ENCODE measurements at regions not wholly inside any gene's neighbourhood (a gene's known extent, or its start where the extent isn't known, plus 50 kb on each side); places are given as distances from the start of the nearest gene placed in this dataset.

DNA sequence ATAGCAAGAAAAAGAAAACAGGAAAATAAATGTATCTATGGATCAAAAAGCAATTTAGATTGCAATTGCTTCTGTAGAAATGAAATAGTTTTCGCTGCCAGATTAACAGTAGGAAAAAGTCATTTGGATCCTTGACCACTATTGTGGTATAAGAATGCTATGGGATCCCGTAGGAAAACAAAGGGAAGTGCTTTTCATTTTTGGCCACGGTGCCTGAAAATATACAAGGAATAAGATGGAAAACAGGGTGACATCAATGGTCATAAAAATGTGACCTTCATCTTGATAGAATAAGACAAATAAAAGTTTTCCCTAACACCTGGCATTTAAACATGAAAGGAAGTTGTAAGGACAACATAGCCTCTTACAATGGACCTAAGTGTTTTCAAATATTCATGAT, 622.8 kb downstream of the DACH1 start:
- H3K36me3 Mint-ChIP-seq, result no peaks in the 10 kb centered on the region

DNA sequence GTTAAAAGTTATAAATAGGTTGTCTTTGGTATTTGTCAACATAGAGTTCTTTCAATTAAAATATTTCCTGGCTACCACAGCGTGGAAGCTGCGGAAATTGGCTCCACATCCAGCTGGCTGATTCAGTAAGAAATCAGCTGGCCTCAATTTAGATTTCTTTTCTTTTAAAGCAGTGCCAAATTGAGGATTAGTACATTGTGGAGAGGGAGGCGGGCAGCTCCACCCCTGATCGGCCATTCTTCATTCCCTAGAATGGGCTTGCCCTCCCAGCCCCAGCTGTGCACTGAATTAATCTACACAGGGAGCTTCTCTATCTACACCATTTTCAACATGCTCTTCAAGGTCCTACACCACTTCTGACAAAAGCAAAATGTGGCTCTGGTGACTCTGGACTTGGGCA, 624.8 kb downstream of the DACH1 start:
- no CpG with 5 or more reads among the region's 4 CpGs for WGBS (ENCODE audit: insufficient coverage)

More for the DNA sequence above, 622.8 kb downstream of the DACH1 start:
- H3K27me3 Mint-ChIP-seq, result no peaks in the 10 kb centered on the region
- ChIA-PET CTCF (interaction anchor here in 1 of 2 donors (0.5 kb wide), 1 partner anchor 158 kb away, joined by 3 read pairs; no protein-coding TSS in a partner anchor), POLR2A (no interaction called here)
- H3K9me3 Mint-ChIP-seq, result no peaks in the 10 kb centered on the region
- H3K27ac ChIP-seq (ENCODE audit: low read length), result no peak overlapping the region
- DNase-seq (no peak), ATAC-seq (replicated peaks in 1 of 4) (no peak)
- no peaks in the 10 kb centered on the region for H3K9me3 ChIP-seq
- H3K4me3 Mint-ChIP-seq, result no peak overlapping the region
- H3K4me1 Mint-ChIP-seq, result no peaks in the 10 kb centered on the region
- no peaks in the 10 kb centered on the region for H3K27me3 ChIP-seq (replicated peaks in 1 of 2; ENCODE audit: control insufficient read depth in 2 of 2, extremely low read depth in 1 of 2, insufficient read depth in 2 of 2, low read length in 1 of 2)
- no peaks in the 10 kb centered on the region for H3K4me1 ChIP-seq (ENCODE audit: control insufficient read depth in 1 of 2, extremely low read depth in 1 of 2, insufficient read depth in 2 of 2, low read length in 2 of 2)
- 75% methylated on average over 1 of the region's 3 CpGs for WGBS (ENCODE audit: insufficient coverage)
- no peaks in the 10 kb centered on the region for H3K36me3 ChIP-seq (ENCODE audit: control insufficient read depth in 2 of 2, extremely low read depth in 1 of 2, insufficient read depth in 1 of 2, low read length in 1 of 2)
- H3K4me3 ChIP-seq (ENCODE audit: control insufficient read depth in 1 of 2, extremely low read depth in 1 of 2, low read length in 1 of 2), result no peak overlapping the region
- H3K27ac Mint-ChIP-seq, result no peak overlapping the region

DNA sequence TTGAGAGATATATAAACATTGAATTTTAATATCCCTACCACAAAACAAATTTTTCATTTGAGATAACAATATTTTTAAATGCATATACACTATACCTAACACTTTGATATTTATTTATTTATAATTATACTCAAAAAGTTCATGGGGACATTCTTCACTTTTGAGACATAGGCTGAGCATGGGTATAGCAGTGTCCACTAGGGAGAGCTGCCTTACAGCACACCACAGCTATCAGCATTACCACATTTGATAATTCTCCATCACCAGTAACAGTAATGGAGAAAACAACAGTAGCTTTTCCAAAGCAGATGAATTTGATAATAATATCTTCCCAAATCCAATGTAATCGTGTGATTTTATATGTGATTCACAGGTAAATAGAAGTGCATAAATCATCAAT, 626.1 kb downstream of the DACH1 start:
- H3K36me3 Mint-ChIP-seq, result no peaks in the 10 kb centered on the region
- no peaks in the 10 kb centered on the region for H3K4me1 Mint-ChIP-seq
- H3K9me3 Mint-ChIP-seq, result no peaks in the 10 kb centered on the region
- H3K4me3 Mint-ChIP-seq, result no peak overlapping the region
- CTCF ChIA-PET, result no interaction called here
- DNase-seq (peak in 1 of 35 experiments; percentile 1), ATAC-seq (replicated peaks in 1 of 4) (no peak)
- no peaks in the 10 kb centered on the region for H3K27me3 ChIP-seq (replicated peaks in 1 of 2; ENCODE audit: control insufficient read depth in 2 of 2, extremely low read depth in 1 of 2, insufficient read depth in 2 of 2, low read length in 1 of 2)
- POLR2A ChIA-PET, result no interaction called here
- H3K27ac Mint-ChIP-seq, result no peak overlapping the region
- no peaks in the 10 kb centered on the region for H3K27me3 Mint-ChIP-seq
- H3K4me3 ChIP-seq (ENCODE audit: control insufficient read depth in 1 of 2, extremely low read depth in 1 of 2, low read length in 1 of 2), result no peak overlapping the region
- no peaks in the 10 kb centered on the region for H3K4me1 ChIP-seq (ENCODE audit: control insufficient read depth in 1 of 2, extremely low read depth in 1 of 2, insufficient read depth in 2 of 2, low read length in 2 of 2)
- no peaks in the 10 kb centered on the region for H3K9me3 ChIP-seq
- WGBS (ENCODE audit: insufficient coverage), result no CpG with 5 or more reads among the region's 1 CpG
- no peaks in the 10 kb centered on the region for H3K36me3 ChIP-seq (ENCODE audit: control insufficient read depth in 2 of 2, extremely low read depth in 1 of 2, insufficient read depth in 1 of 2, low read length in 1 of 2)
- no peak overlapping the region for H3K27ac ChIP-seq (ENCODE audit: low read length)

More for the DNA sequence above, 624.8 kb downstream of the DACH1 start:
- H3K27me3 Mint-ChIP-seq, result no peaks in the 10 kb centered on the region
- ChIA-PET POLR2A (no interaction called here), CTCF (interaction anchor here in 1 of 2 donors (0.6 kb wide), 1 partner anchor 1793 kb away, joined by 3 read pairs; no protein-coding TSS in a partner anchor)
- no peak for ATAC-seq (replicated peaks in 1 of 4)
- H3K4me1 ChIP-seq (ENCODE audit: control insufficient read depth in 1 of 2, extremely low read depth in 1 of 2, insufficient read depth in 2 of 2, low read length in 2 of 2), result no peaks in the 10 kb centered on the region
- H3K27ac Mint-ChIP-seq, result no peak overlapping the region
- no peaks in the 10 kb centered on the region for H3K9me3 ChIP-seq
- H3K4me3 ChIP-seq (ENCODE audit: control insufficient read depth in 1 of 2, extremely low read depth in 1 of 2, low read length in 1 of 2), result no peak overlapping the region
- no peak overlapping the region for H3K27ac ChIP-seq (ENCODE audit: low read length)
- no peak for DNase-seq
- no peaks in the 10 kb centered on the region for H3K36me3 Mint-ChIP-seq
- H3K4me1 Mint-ChIP-seq, result no peaks in the 10 kb centered on the region
- H3K4me3 Mint-ChIP-seq, result no peak overlapping the region
- no peaks in the 10 kb centered on the region for H3K36me3 ChIP-seq (ENCODE audit: control insufficient read depth in 2 of 2, extremely low read depth in 1 of 2, insufficient read depth in 1 of 2, low read length in 1 of 2)
- no peaks in the 10 kb centered on the region for H3K27me3 ChIP-seq (replicated peaks in 1 of 2; ENCODE audit: control insufficient read depth in 2 of 2, extremely low read depth in 1 of 2, insufficient read depth in 2 of 2, low read length in 1 of 2)
- H3K9me3 Mint-ChIP-seq, result no peaks in the 10 kb centered on the region

- H3K27ac ChIP-seq (ENCODE audit: low read length), result no peak overlapping the region
- peaks cover 0 to 2% (median 0%) of the 10 kb centered on the region in 3 donors for H3K9me3 Mint-ChIP-seq
- H3K4me1 Mint-ChIP-seq, result no peaks in the 10 kb centered on the region
- H3K27me3 Mint-ChIP-seq, result no peaks in the 10 kb centered on the region
- ChIA-PET CTCF (no interaction called here), POLR2A (no interaction called here)
- H3K4me3 Mint-ChIP-seq, result no peak overlapping the region
- no peaks in the 10 kb centered on the region for H3K36me3 ChIP-seq (ENCODE audit: control insufficient read depth in 2 of 2, extremely low read depth in 1 of 2, insufficient read depth in 1 of 2, low read length in 1 of 2)
- no peaks in the 10 kb centered on the region for H3K36me3 Mint-ChIP-seq
- no CpG with 5 or more reads among the region's 3 CpGs for WGBS (ENCODE audit: insufficient coverage)
- H3K9me3 ChIP-seq, result no peaks in the 10 kb centered on the region
- no peak overlapping the region for H3K4me3 ChIP-seq (ENCODE audit: control insufficient read depth in 1 of 2, extremely low read depth in 1 of 2, low read length in 1 of 2)
- no peak overlapping the region for H3K27ac Mint-ChIP-seq
- H3K27me3 ChIP-seq (replicated peaks in 1 of 2; ENCODE audit: control insufficient read depth in 2 of 2, extremely low read depth in 1 of 2, insufficient read depth in 2 of 2, low read length in 1 of 2), result no peaks in the 10 kb centered on the region
- no peaks in the 10 kb centered on the region for H3K4me1 ChIP-seq (ENCODE audit: control insufficient read depth in 1 of 2, extremely low read depth in 1 of 2, insufficient read depth in 2 of 2, low read length in 2 of 2)
- no peak for DNase-seq
- ATAC-seq (replicated peaks in 1 of 4), result no peak
Measured at GRCh38 chr13:71237332-71237731, 629.7 kb downstream of the DACH1 start.

DNA sequence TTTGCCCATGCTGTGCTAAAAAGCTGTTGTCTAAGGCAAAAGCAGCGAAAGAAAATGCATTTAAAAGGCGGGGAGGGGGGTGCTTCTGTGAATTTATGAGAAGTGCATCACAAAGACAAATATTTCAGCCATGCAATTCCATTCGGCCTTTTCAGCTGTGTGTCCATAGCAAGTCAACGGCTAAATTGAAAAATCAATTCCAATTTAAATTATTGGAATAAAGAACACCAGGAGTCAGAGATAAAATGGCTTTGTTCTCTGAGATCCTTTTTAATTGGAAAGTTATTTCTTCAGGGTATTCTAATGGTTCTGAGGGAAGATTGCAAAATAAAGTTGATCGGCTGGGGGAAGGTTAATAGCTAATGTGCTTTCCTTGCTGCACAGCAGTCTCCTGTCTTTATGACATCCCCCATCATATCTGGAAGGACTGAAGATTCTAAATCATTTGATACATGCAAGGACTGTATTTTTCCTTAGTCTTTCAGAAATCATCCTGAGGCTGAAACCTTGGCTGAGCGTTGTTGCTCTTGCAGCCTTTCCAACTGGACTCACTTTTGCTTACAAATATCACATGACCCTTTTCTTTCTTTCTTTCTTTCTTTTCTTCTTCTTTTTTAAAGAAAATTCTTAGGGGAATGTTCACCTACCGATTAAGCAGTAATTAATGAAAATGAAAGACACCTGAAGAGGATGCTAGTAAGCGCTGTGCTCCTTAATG, 647.1 kb downstream of the DACH1 start:
- H3K4me3 ChIP-seq (ENCODE audit: control insufficient read depth in 1 of 2, extremely low read depth in 1 of 2, low read length in 1 of 2), result no peak overlapping the region
- Mint-ChIP-seq H3K27ac (no peak overlapping the region), H3K9me3 (no peaks in the 10 kb centered on the region), H3K4me3 (no peak overlapping the region), H3K27me3 (no peaks in the 10 kb centered on the region), H3K4me1 (no peaks in the 10 kb centered on the region), H3K36me3 (no peaks in the 10 kb centered on the region)
- POLR2A ChIA-PET, result no interaction called here
- no peaks in the 10 kb centered on the region for H3K36me3 ChIP-seq (ENCODE audit: control insufficient read depth in 2 of 2, extremely low read depth in 1 of 2, insufficient read depth in 1 of 2, low read length in 1 of 2)
- no peaks in the 10 kb centered on the region for H3K27me3 ChIP-seq (replicated peaks in 1 of 2; ENCODE audit: control insufficient read depth in 2 of 2, extremely low read depth in 1 of 2, insufficient read depth in 2 of 2, low read length in 1 of 2)
- CTCF ChIA-PET, result no interaction called here
- no peak overlapping the region for H3K27ac ChIP-seq (ENCODE audit: low read length)
- no peak for ATAC-seq (replicated peaks in 1 of 4)
- 43% methylated on average over 1 of the region's 8 CpGs for WGBS (ENCODE audit: insufficient coverage)
- DNase-seq, result no peak
- H3K9me3 ChIP-seq, result no peaks in the 10 kb centered on the region
- H3K4me1 ChIP-seq (ENCODE audit: control insufficient read depth in 1 of 2, extremely low read depth in 1 of 2, insufficient read depth in 2 of 2, low read length in 2 of 2), result no peaks in the 10 kb centered on the region

DNA sequence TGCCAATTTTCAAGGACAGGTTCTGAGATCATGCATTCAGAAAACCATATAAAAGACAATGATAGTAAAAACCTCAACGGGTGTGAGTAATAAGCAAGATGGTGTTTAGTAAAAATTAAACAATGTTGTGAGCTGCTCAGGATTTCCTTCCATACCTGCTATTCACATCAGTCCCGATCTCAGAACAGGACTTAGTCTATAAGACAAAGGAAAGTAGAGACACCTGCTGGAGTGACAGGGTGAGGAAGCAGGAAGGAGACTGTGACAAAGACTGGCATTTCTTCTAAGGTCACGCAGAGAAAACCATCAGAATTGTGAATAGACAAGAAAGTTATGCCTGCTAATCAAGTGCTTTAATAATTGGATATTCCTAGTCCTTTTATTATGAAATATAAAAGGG, 648.0 kb downstream of the DACH1 start:
- ATAC-seq (replicated peaks in 1 of 4) (no peak), DNase-seq (no peak)
- no peak overlapping the region for H3K4me3 Mint-ChIP-seq
- no peaks in the 10 kb centered on the region for H3K9me3 ChIP-seq
- H3K27me3 ChIP-seq (replicated peaks in 1 of 2; ENCODE audit: control insufficient read depth in 2 of 2, extremely low read depth in 1 of 2, insufficient read depth in 2 of 2, low read length in 1 of 2), result no peaks in the 10 kb centered on the region
- no peaks in the 10 kb centered on the region for H3K36me3 ChIP-seq (ENCODE audit: control insufficient read depth in 2 of 2, extremely low read depth in 1 of 2, insufficient read depth in 1 of 2, low read length in 1 of 2)
- H3K4me1 Mint-ChIP-seq, result no peaks in the 10 kb centered on the region
- ChIA-PET POLR2A (no interaction called here), CTCF (no interaction called here)
- no peak overlapping the region for H3K4me3 ChIP-seq (ENCODE audit: control insufficient read depth in 1 of 2, extremely low read depth in 1 of 2, low read length in 1 of 2)
- WGBS (ENCODE audit: insufficient coverage), result no CpG with 5 or more reads among the region's 3 CpGs
- no peak overlapping the region for H3K27ac ChIP-seq (ENCODE audit: low read length)
- no peaks in the 10 kb centered on the region for H3K4me1 ChIP-seq (ENCODE audit: control insufficient read depth in 1 of 2, extremely low read depth in 1 of 2, insufficient read depth in 2 of 2, low read length in 2 of 2)
- no peaks in the 10 kb centered on the region for H3K27me3 Mint-ChIP-seq
- no peaks in the 10 kb centered on the region for H3K9me3 Mint-ChIP-seq
- no peaks in the 10 kb centered on the region for H3K36me3 Mint-ChIP-seq
- no peak overlapping the region for H3K27ac Mint-ChIP-seq

- ATAC-seq (replicated peaks in 1 of 4) (no peak), DNase-seq (no peak)
- H3K36me3 ChIP-seq (ENCODE audit: control insufficient read depth in 2 of 2, extremely low read depth in 1 of 2, insufficient read depth in 1 of 2, low read length in 1 of 2), result no peaks in the 10 kb centered on the region
- WGBS (ENCODE audit: insufficient coverage), result 93% methylated on average over 2 of the region's 3 CpGs
- ChIA-PET CTCF (no interaction called here), POLR2A (no interaction called here)
- no peaks in the 10 kb centered on the region for H3K9me3 ChIP-seq
- no peak overlapping the region for H3K27ac ChIP-seq (ENCODE audit: low read length)
- H3K4me3 ChIP-seq (ENCODE audit: control insufficient read depth in 1 of 2, extremely low read depth in 1 of 2, low read length in 1 of 2), result no peak overlapping the region
- no peaks in the 10 kb centered on the region for H3K27me3 Mint-ChIP-seq
- H3K4me3 Mint-ChIP-seq, result no peak overlapping the region
- no peaks in the 10 kb centered on the region for H3K27me3 ChIP-seq (replicated peaks in 1 of 2; ENCODE audit: control insufficient read depth in 2 of 2, extremely low read depth in 1 of 2, insufficient read depth in 2 of 2, low read length in 1 of 2)
- no peaks in the 10 kb centered on the region for H3K4me1 ChIP-seq (ENCODE audit: control insufficient read depth in 1 of 2, extremely low read depth in 1 of 2, insufficient read depth in 2 of 2, low read length in 2 of 2)
- no peaks in the 10 kb centered on the region for H3K9me3 Mint-ChIP-seq
- no peaks in the 10 kb centered on the region for H3K36me3 Mint-ChIP-seq
- no peaks in the 10 kb centered on the region for H3K4me1 Mint-ChIP-seq
- no peak overlapping the region for H3K27ac Mint-ChIP-seq
Measured at GRCh38 chr13:71217827-71218226, 649.2 kb downstream of the DACH1 start.
